IgD-negative memory B cell (primary cell): ENCODE measurements at regions not wholly inside any gene's neighbourhood (a gene's known extent, or its start where the extent isn't known, plus 50 kb on each side); places are given as distances from the start of the nearest gene placed in this dataset.
A peak's percentile ranks its signal among the peaks of the same experiment; 100 is the strongest.
"Not testable (repeated sequence)": the region's sequence is repeated elsewhere in the genome, so short reads cannot be mapped to it uniquely, and the experiment has no call there.

Source experiments
- H3K27ac Mint-ChIP-seq, 3 donors: one replicate each; pipeline ENCODE4 v1.8.0; 2020 to 2022; ENCODE audit warnings: mild to moderate bottlenecking in 3 of 3, mixed read lengths in 3 of 3, moderate library complexity in 1 of 3
- H3K27me3 Mint-ChIP-seq: one replicate; pipeline ENCODE4 v1.8.0; 2021; ENCODE audit warnings: mixed read lengths
- H3K36me3 Mint-ChIP-seq: one replicate; pipeline ENCODE4 v1.8.0; 2020; ENCODE audit warnings: mild to moderate bottlenecking, mixed read lengths
- H3K4me1 Mint-ChIP-seq, 3 donors: one replicate each; pipeline ENCODE4 v1.8.0; 2020 to 2022; ENCODE audit warnings: mixed read lengths in 3 of 3, mild to moderate bottlenecking in 1 of 3
- H3K4me3 Mint-ChIP-seq, 4 donors: one replicate each; pipeline ENCODE4 v1.8.0; 2020 to 2022; ENCODE audit warnings: mild to moderate bottlenecking in 4 of 4, mixed read lengths in 4 of 4, moderate library complexity in 3 of 4
- H3K9me3 Mint-ChIP-seq, 3 donors: one replicate each; pipeline ENCODE4 v1.8.0; 2020 to 2021; ENCODE audit warnings: mixed read lengths in 3 of 3, mild to moderate bottlenecking in 1 of 3

- Mint-ChIP-seq H3K36me3 (no peaks in the 10 kb centered on the region), H3K9me3 (no peaks in the 10 kb centered on the region), H3K27ac (no peak overlapping the region), H3K27me3 (peaks cover 4% of the 10 kb centered on the region), H3K4me3 (no peak overlapping the region), H3K4me1 (no peaks in the 10 kb centered on the region)
Observed at GRCh38 chr11:130526846-130527245, 78.4 kb downstream of the ADAMTS15 start.

GRCh38 chr11:130527636-130528297 is 79.3 kb downstream of the ADAMTS15 start:
- Mint-ChIP-seq H3K36me3 (no peaks in the 10 kb centered on the region), H3K27me3 (peaks cover 4% of the 10 kb centered on the region), H3K4me3 (no peak overlapping the region), H3K9me3 (no peaks in the 10 kb centered on the region), H3K27ac (no peak overlapping the region), H3K4me1 (no peaks in the 10 kb centered on the region)

DNA sequence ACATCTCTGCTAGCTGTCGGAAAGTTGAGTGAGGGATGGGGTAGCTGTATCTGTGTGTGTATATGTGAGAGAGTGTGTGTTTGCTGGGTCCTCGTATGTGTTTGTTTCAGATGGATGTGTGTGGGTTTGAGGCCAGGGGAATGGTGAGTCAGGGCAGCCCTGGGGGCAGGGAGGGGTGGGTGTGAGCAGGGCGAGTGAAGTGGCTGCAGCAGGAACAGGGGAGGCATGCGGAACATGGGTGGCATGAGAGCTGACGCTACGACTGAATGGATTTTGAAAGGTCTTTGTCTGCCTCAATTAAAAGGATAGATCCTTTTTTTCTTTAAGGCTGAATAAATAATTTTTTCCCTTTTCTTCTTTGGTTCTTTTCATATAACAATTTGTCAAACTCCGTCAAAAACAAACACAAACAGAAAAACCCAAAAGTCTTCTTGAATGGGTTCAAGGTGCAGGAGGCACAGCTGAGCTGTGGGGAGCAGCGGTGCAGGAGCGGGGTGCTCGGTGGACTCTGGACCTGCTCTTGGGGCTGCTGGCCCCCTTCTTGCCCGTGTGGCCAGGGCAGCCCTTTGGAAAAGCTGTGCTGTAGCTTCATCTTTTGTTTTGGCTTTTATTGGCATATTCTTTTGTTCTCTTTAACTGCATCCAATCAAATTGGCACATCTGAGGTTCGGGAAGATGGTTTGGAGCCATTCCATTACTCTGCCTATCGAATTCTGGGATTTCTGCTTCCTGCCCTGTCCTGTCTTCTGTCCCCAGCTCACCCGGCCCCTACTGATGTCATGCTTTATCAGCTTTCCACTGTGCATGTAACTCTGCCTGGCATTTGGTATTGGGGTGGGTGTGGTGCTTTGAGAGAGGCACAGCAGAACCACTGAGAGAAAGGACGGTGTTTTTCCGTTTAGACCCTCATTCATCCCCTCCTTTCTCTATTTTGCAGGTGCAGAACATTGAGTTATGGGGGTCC is 80.1 kb downstream of the ADAMTS15 start:
- no peak overlapping the region for H3K4me3 Mint-ChIP-seq
- no peaks in the 10 kb centered on the region for H3K9me3 Mint-ChIP-seq
- no peaks in the 10 kb centered on the region for H3K36me3 Mint-ChIP-seq
- peaks cover 2% of the 10 kb centered on the region for H3K27me3 Mint-ChIP-seq
- no peaks in the 10 kb centered on the region for H3K4me1 Mint-ChIP-seq
- H3K27ac Mint-ChIP-seq = no peak overlapping the region

DNA sequence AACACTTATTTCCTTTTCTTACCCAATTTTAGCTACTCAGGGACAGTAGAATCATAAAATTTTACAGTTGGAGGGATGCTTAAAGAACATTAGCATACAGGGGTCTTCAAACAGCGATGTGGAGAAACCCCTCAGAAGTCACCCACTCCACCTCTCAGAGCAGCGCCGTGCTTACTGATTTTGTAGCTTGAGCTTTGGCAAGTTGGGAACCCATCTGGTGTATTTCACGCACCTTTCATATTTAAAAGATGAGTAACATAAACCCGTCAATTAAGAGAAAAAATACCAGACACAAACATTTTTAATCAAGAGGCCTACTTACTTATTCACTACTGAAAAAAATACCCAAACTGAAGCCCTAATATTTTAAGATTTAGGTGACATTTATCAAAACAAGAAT is 80.9 kb downstream of the ADAMTS15 start:
- Mint-ChIP-seq H3K4me1 (no peaks in the 10 kb centered on the region), H3K27me3 (peaks cover 5% of the 10 kb centered on the region), H3K9me3 (no peaks in the 10 kb centered on the region), H3K36me3 (no peaks in the 10 kb centered on the region), H3K27ac (no peak overlapping the region), H3K4me3 (no peak overlapping the region)

- no peak overlapping the region for H3K4me3 Mint-ChIP-seq
- no peaks in the 10 kb centered on the region for H3K4me1 Mint-ChIP-seq
- no peaks in the 10 kb centered on the region for H3K9me3 Mint-ChIP-seq
- H3K27ac Mint-ChIP-seq = no peak overlapping the region
- peaks cover 8% of the 10 kb centered on the region for H3K27me3 Mint-ChIP-seq
- H3K36me3 Mint-ChIP-seq = no peaks in the 10 kb centered on the region
Observed at GRCh38 chr11:130531061-130531460, 82.6 kb downstream of the ADAMTS15 start.

- Mint-ChIP-seq H3K4me1 (no peaks in the 10 kb centered on the region), H3K27me3 (peaks cover 8% of the 10 kb centered on the region), H3K9me3 (no peaks in the 10 kb centered on the region), H3K4me3 (no peak overlapping the region), H3K27ac (no peak overlapping the region), H3K36me3 (no peaks in the 10 kb centered on the region)
Observed at GRCh38 chr11:130533113-130533798, 84.8 kb downstream of the ADAMTS15 start.

DNA sequence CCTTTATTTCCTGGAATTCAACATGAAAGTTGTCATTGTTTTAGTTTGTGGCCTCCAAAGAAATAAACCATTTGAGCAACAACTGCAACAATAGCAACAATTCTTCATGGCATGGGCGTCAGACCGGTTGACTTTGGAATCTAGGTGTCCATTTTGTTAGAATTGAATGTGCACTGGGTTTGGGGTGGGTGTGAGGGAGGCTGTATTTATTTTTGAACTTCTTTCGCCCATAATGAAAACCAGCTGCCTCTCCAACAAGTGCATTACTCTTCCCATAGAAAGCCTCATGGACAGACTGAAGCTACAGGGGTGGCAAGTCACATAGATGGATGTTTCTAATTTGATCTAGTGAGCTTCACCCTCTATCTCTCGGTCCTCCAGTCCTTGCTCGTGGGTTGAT is 85.4 kb downstream of the ADAMTS15 start:
- Mint-ChIP-seq H3K36me3 (no peaks in the 10 kb centered on the region), H3K27me3 (peaks cover 8% of the 10 kb centered on the region), H3K4me1 (no peaks in the 10 kb centered on the region), H3K27ac (no peak overlapping the region), H3K4me3 (no peak overlapping the region), H3K9me3 (no peaks in the 10 kb centered on the region)

DNA sequence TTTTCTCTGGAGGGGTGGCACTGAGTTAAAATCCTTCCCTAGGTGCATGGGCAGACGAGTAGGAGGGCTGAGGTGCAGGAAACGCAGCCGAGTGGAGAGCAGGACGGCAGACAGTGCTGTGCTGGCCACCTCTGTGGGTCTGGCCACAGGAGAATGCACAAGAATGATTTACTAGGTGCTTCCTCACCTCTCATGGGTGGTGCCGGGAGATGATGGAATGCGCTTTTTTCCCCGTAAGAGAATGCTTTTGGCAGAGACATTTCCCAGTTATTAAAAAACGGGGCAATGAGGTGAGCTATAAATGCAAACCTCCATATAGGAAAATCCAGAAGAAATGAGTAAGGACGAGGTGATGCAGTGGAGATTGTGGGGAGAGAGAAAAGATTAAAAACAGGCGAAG is 86.1 kb downstream of the ADAMTS15 start:
- Mint-ChIP-seq H3K27ac (no peak overlapping the region), H3K27me3 (peaks cover 8% of the 10 kb centered on the region), H3K36me3 (no peaks in the 10 kb centered on the region), H3K9me3 (no peaks in the 10 kb centered on the region), H3K4me3 (no peak overlapping the region), H3K4me1 (no peaks in the 10 kb centered on the region)

GRCh38 chr11:130535520-130535919 is 87.1 kb downstream of the ADAMTS15 start:
- no peaks in the 10 kb centered on the region for H3K9me3 Mint-ChIP-seq
- H3K27me3 Mint-ChIP-seq = peaks cover 8% of the 10 kb centered on the region

DNA sequence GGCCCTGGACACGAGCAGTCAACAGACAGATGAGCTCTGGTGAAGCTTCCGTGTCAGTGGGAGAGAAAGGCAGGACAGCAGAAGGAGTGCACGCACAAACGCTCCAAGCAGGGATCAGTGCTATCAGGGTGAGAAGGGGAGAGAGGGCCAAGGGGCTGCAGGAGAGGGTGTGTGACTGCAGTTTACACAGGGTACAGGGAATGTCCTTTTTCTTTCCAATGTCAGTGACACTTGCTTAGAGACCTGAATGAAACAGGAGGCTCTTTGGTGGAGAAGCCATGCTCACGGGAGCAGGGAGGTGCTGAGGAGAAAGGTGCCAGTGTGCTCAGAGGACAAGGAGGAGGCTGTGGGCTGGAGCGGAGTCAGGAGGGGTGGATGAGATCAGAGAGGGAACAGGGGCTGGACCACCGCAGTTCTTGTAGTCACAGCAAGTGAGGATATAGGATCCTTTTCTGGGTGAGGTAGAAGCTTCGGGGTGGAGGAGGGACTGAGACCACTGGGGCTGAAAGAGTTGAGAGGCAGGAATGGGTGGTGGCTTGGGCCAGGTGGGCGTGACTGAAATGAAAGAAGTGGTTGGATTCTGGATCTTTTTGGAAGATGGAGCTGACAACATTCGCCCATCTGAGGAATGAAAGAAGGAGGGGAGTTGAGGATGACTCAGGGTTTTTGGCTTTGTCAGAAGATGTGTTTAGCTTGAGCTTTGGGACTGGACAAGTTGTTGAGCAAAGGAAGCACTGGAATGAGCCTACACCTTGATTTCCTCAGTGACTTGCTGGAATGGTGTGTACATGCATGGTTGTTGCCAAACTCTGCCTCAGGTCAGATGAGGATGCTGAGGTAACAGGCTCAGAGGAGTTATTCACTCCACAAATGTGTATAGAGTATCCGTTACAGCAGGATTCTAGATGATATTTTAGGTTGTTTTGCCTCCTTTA is 87.9 kb downstream of the ADAMTS15 start:
- H3K4me3 Mint-ChIP-seq = peak overlapping the region in 1 of 4 donors; percentile 41
- no peak overlapping the region for H3K27ac Mint-ChIP-seq
- peaks cover 8% of the 10 kb centered on the region for H3K27me3 Mint-ChIP-seq
- H3K4me1 Mint-ChIP-seq = no peaks in the 10 kb centered on the region
- no peaks in the 10 kb centered on the region for H3K36me3 Mint-ChIP-seq
- H3K9me3 Mint-ChIP-seq = no peaks in the 10 kb centered on the region

More at GRCh38 chr11:130535520-130535919, 87.1 kb downstream of the ADAMTS15 start:
- no peak overlapping the region for H3K4me3 Mint-ChIP-seq
- H3K27ac Mint-ChIP-seq = no peak overlapping the region
- H3K36me3 Mint-ChIP-seq = no peaks in the 10 kb centered on the region
- no peaks in the 10 kb centered on the region for H3K4me1 Mint-ChIP-seq

- H3K9me3 Mint-ChIP-seq, H3K27me3 Mint-ChIP-seq, H3K4me3 Mint-ChIP-seq, H3K36me3 Mint-ChIP-seq, H3K27ac Mint-ChIP-seq, H3K4me1 Mint-ChIP-seq: not testable (repeated sequence)
Observed at GRCh38 chr11:130539680-130540079, 91.2 kb downstream of the ADAMTS15 start.

- Mint-ChIP-seq H3K4me3 (no peak overlapping the region), H3K27ac (no peak overlapping the region), H3K36me3 (no peaks in the 10 kb centered on the region), H3K4me1 (no peaks in the 10 kb centered on the region), H3K9me3 (peaks cover 0 to 1% (median 0%) of the 10 kb centered on the region in 3 donors), H3K27me3 (peaks cover 9% of the 10 kb centered on the region)
Observed at GRCh38 chr11:130544266-130544665, 95.8 kb downstream of the ADAMTS15 start.

- H3K27me3 Mint-ChIP-seq = peaks cover 9% of the 10 kb centered on the region
- H3K36me3 Mint-ChIP-seq = no peaks in the 10 kb centered on the region
- no peaks in the 10 kb centered on the region for H3K4me1 Mint-ChIP-seq
- no peak overlapping the region for H3K27ac Mint-ChIP-seq
- no peak overlapping the region for H3K4me3 Mint-ChIP-seq
- peaks cover 0 to 1% (median 0%) of the 10 kb centered on the region in 3 donors for H3K9me3 Mint-ChIP-seq
Observed at GRCh38 chr11:130545449-130546072, 97.1 kb downstream of the ADAMTS15 start.

DNA sequence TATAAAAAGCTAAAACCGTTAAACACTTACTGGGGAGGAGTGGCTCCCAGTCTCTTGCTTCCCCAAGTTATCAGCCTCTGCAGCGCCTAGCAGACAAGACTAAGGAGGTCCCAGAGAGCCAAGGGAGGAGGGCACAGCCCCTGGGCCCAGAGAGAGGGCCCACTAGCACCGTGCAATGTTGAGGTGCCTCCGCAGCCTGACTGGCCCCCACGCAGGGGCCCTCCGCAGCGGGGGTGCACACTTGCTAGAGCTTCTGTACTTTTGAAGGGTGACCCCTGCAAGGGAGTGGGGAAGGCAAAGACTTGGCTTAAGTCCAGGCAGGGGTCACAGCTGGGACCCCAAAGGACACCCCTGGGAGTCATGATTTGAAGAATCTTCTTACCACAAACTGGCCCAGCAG is 98.0 kb downstream of the ADAMTS15 start:
- H3K9me3 Mint-ChIP-seq = peaks cover 0 to 1% (median 0%) of the 10 kb centered on the region in 3 donors
- no peaks in the 10 kb centered on the region for H3K36me3 Mint-ChIP-seq
- no peak overlapping the region for H3K4me3 Mint-ChIP-seq
- H3K27ac Mint-ChIP-seq = no peak overlapping the region
- peaks cover 9% of the 10 kb centered on the region for H3K27me3 Mint-ChIP-seq
- H3K4me1 Mint-ChIP-seq = no peaks in the 10 kb centered on the region
